EH (cell line): ENCODE measurements at regions not wholly inside any gene's neighbourhood (a gene's known extent, or its start where the extent isn't known, plus 50 kb on each side); places are given as distances from the start of the nearest gene placed in this dataset.

Experiments used
- DNase-seq: peaks from one replicate; pipeline ENCODE4 v3.0.0-alpha.2; 2015; ENCODE audit warnings: low read depth

DNA sequence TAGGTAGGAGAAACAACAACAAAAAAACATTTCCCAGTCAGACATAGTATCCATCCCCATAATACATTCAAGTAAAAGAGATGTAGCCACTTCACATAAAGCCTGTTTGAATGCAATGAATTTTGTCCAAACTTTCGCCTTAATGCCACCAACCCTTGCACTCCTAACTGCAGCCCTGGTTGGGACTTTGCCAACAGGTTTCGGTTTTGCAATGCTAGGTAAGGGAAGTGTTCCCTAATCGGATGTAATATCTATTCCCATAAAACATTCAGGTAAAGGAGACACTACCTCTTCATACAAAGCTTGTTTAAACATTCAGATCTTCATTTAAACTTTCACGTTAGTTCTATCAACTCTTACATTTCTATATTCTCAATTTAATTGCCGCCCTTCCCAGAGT lies 336.1 kb downstream of the DRD1 start:
- DNase-seq, result no peak

GRCh38 chr5:175107028-175107588 lies 336.9 kb downstream of the DRD1 start:
- DNase-seq, result no peak

- DNase-seq, result no peak
Measured at GRCh38 chr5:175104677-175105076, 339.3 kb downstream of the DRD1 start.

GRCh38 chr5:175103746-175104145 lies 340.2 kb downstream of the DRD1 start:
- DNase-seq, result no peak

DNA sequence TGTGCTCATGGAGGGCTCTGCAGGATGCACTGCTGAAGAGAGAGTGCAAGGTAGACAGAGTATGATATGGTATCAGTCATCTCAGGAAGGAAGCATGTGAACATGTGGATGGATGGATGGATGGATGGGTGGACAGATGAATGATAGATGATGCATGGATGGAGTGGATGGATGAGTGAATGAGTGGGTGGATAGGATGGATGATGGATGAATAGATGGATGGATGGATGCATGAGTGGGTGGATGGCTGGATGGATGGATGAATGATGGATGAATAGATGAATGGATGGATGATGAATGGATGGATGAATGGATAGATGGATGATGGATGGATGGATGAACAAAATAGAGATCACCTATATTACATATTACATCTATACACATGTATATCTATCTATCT lies 341.3 kb downstream of the DRD1 start:
- DNase-seq, result no peak

DNA sequence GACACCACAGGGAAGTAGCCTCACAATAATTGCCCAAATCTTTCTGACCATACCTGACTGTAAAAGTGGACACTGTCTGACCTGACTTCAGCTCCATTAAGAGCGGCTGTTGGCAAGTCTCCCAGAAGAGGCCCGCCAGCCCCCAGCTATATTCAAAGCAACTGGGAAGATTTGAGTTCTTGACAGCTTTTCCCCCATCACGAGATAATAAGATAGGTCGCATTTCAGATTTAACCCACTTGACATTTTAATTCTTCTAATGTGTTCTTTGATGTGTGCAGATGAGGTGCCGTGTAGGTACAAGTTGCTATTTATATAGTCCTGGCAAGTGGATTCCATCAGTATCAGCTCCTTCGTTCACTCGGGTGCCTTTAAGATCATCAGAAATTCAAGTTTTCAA lies 345.7 kb downstream of the DRD1 start:
- DNase-seq, result no peak

DNA sequence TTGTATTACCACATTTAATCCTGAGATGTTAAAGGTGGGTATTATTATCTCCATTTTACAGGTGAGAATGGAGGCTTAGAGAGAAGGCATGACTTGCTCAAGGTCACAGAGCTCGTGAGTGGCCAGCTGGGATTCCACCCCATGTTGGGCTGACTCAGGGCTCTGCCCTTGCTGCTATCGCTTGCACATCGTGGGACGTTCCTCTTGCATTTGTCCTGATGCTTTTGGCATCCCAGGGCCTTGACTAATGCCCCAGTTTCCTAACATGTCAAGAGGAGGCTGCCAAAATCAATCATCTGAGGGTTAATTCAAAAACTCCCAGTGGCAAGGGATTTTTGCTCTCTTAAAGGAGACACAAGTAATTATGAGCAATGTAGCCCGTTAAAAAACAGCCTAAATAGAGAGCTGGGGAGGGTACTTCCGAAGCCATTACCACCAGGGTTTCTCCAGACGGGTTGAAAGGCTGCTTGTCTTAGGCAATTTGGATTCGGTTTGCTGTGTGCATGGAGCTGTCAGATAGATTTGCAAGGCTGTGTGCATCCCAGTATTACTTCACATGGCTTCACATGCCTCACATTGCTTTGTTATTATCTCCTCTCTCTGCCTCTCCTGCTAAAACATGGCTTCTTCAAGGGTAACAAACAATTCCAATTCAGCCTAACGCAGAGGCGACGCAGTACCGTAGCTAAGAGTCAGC lies 347.4 kb downstream of the DRD1 start:
- peak; percentile 4 for DNase-seq

GRCh38 chr5:175094461-175094860 lies 349.5 kb downstream of the DRD1 start:
- no peak for DNase-seq

GRCh38 chr5:175092691-175093090 lies 351.3 kb downstream of the DRD1 start:
- no peak for DNase-seq

DNA sequence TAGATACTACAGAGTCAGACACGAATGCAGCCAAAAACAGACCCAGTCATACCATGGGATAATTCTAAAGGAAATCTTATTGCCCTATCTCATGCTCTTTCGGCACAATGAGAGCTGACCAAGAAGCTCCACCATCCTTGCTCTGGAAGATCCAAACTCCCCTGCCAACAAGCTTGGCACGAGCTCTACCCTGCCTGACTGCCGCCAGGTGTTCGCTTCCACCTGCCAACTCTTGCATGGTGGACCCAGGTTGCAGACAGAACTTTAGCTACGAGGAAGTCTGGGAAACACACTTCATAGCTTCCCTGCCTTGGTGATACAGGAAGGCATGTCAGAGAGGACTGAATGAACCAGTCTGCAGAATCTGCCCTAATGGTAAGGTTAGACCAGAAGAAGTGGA lies 355.0 kb downstream of the DRD1 start:
- DNase-seq, result no peak

DNA sequence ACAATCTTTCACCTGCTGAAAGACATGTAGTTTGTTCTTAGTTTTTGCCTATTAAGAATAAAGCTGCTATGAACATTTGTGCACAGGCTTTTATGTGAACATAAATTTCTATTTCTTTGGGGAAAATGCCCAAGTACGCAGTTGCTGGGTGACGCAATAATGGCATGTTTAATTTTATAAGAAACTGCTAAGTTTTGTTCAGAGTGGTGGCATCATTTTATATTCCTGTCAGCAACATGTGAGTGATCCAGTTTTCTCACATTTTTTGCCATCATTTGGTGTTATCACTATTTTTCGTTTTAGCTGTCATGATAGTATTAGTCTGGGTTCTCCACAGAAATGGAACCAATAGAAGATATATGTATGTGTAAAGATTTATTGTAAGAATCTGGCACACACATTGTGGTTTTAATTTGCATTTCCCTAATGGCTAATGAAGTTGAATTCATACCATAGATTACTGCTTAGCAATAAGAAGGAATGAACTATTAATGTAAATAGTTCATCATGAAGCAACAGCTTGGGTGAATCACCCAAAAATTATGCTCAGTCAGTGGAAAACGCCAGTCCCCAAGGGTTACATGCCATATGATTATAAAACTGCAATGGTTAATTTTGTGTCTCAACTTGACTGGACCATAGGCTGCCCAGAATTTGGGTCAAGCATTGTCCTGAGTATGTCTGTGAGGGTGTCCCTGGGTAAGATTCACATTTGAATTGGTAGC lies 358.6 kb downstream of the MSX2 start:
- peak; percentile 46 for DNase-seq

DNA sequence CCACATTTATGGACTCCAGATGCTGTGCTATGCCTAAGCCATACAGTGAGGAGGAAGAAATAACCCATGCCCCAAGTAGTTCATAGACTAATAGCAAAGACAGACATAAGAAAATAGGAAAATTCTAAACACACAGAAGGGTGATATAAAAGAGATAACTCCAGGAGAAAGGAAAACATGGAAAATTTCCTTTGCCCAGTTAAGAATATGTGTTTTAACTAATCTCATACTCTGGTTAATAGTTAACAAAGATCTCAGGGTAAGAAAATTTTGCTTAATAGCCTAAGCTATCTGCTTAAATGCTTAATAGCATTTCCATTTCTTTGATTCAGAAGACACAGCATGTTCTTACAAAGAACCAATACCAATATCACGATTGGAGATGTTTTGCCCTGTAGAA lies 358.0 kb downstream of the MSX2 start:
- DNase-seq, result no peak

GRCh38 chr5:175079707-175080106 lies 355.3 kb downstream of the MSX2 start:
- DNase-seq, result no peak

GRCh38 chr5:175070283-175070682 lies 345.9 kb downstream of the MSX2 start:
- DNase-seq, result no peak

- no peak for DNase-seq
Measured at GRCh38 chr5:175060257-175060656, 335.9 kb downstream of the MSX2 start.

DNA sequence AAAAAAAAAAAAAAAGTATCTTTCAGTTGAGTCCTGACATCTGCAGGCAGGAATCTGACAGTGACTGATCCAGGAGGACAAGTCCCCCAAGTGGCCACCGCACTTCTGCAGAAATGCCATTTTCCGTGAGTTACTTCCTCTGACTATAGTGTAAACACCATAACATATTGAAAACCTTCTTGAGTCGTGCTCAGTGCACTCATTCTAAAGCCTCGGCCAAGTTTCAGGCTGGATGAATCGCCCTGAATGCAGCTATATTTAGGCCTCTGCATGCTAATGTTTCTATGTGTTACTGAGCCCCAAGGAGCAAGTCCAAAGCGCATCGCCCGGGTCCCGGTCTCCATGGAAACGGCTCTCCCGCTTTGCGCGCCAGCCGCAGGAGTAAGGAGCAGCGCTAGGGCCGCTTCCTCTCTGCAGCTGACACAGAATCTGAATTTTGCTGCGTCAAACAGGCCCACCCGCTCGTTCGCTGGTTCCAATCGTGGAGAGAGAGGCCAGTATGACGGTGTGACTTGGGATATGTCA lies 335.4 kb downstream of the MSX2 start:
- peak; percentile 54 for DNase-seq

GRCh38 chr5:175056831-175057230 lies 332.4 kb downstream of the MSX2 start:
- no peak for DNase-seq

DNA sequence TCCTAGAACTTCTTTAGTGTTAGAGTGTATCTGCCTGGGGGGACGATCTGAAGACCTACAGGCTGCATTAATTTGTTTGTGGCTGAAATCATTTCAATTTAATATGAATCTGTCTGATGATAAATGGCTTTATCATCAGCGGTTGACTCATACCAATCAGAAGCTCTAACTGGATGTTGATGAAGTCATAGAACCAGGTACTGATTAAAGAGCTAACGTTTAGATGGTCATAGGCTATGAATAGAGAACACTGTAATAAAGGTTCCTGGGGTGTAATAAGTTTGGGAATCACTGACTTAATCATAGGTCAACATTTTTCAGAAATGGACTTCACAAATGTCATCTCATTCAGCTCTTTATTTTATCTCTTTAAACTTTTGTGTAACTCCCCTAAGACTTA lies 329.9 kb downstream of the MSX2 start:
- no peak for DNase-seq

- DNase-seq, result no peak
Measured at GRCh38 chr5:175052351-175052750, 328.0 kb downstream of the MSX2 start.

GRCh38 chr5:175047048-175047447 lies 322.7 kb downstream of the MSX2 start:
- no peak for DNase-seq

- no peak for DNase-seq
Measured at GRCh38 chr5:175045820-175046219, 321.4 kb downstream of the MSX2 start.

DNA sequence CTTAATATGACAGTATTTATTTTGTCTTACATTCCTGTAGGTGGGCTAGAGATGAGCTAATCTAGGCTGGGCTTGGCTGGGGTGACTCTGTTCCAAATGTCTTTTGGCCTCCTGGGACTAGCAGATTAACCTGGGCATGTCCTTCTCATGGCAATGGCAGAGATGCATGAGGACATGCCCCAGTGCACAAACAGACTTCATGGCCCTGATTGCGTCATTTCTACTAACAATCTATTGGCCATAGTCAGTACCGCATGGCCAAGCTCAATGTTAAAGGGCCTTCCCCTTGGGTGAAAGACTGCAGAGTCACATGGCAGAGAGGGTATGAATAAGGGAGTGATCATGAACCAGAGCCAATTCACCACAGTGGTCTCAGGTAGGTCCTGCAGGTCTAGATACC lies 313.4 kb downstream of the MSX2 start:
- DNase-seq, result no peak

DNA sequence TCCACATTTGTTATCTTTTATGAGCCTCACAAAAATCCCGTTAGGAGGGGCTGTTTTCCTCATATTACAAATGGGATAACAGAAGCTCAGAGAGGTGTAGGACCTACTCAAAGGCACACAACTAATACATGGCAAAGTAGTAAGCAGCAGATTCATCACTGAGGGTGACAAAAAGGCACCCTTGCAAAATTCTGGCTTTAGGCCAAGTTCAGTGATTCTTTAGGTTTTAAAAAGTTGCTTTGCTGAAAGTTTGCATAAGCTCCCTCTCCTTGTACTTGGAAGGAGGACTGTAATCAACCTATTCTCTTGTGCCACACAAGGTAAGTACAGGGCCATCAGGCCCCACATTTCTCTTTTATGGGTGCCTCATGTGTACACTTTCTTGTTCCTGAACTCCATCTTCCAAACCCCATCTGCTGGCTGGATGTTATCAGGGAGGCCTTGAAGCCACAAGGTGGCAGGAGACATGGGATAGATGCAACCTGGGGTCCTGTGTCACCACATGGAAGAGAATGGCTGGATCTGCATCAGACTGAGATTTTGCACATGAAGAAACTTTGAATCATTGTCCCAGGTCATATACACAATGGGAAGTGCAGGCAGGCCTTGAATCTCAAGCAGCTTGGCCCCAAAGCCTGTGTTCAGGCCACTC lies 311.6 kb downstream of the MSX2 start:
- no peak for DNase-seq
